ENCODE measurements at regions not wholly inside any gene's neighbourhood (a gene's known extent, or its start where the extent isn't known, plus 50 kb on each side); places are given as distances from the start of the nearest gene placed in this dataset.
"Not testable (repeated sequence)": the region's sequence is repeated elsewhere in the genome, so short reads cannot be mapped to it uniquely, and the experiment has no call there.

- no peak for DNase-seq (ENCODE audit: low read depth in 2 of 3, low spot score in 1 of 3)
These were observed 730.7 kb upstream of the KIF2B start for GRCh38 chr17:53092072-53092471.

GRCh38 chr17:53090770-53091169, 732.0 kb upstream of the KIF2B start:
- DNase-seq (ENCODE audit: low read depth in 2 of 3, low spot score in 1 of 3): no peak

GRCh38 chr17:53088481-53088880, 734.2 kb upstream of the KIF2B start:
- no peak for DNase-seq (ENCODE audit: low read depth in 2 of 3, low spot score in 1 of 3)

- no peak for DNase-seq (ENCODE audit: low read depth in 2 of 3, low spot score in 1 of 3)
These were observed 761.3 kb upstream of the KIF2B start for GRCh38 chr17:53061446-53061845.

GRCh38 chr17:53058031-53058430, 764.7 kb upstream of the KIF2B start:
- DNase-seq (ENCODE audit: low read depth in 2 of 3, low spot score in 1 of 3): no peak

- no peak for DNase-seq (ENCODE audit: low read depth in 2 of 3, low spot score in 1 of 3)
These were observed 775.9 kb upstream of the KIF2B start for GRCh38 chr17:53046781-53047180.

GRCh38 chr17:53039981-53040380, 782.7 kb upstream of the KIF2B start:
- DNase-seq (ENCODE audit: low read depth in 2 of 3, low spot score in 1 of 3): no peak

- no peak for DNase-seq (ENCODE audit: low read depth in 2 of 3, low spot score in 1 of 3)
These were observed 789.4 kb upstream of the KIF2B start for GRCh38 chr17:53033297-53033696.

- DNase-seq (ENCODE audit: low read depth in 2 of 3, low spot score in 1 of 3): no peak
These were observed 789.9 kb upstream of the KIF2B start for GRCh38 chr17:53032861-53033271.

GRCh38 chr17:53017227-53017626, 805.5 kb upstream of the KIF2B start:
- no peak for DNase-seq (ENCODE audit: low read depth in 2 of 3, low spot score in 1 of 3)

- no peak for DNase-seq (ENCODE audit: low read depth in 2 of 3, low spot score in 1 of 3)
These were observed 806.6 kb upstream of the KIF2B start for GRCh38 chr17:53016085-53016484.

- no peak for DNase-seq (ENCODE audit: low read depth in 2 of 3, low spot score in 1 of 3)
These were observed 810.4 kb upstream of the KIF2B start for GRCh38 chr17:53012364-53012763.

GRCh38 chr17:53006006-53006405, 816.7 kb upstream of the KIF2B start:
- no peak for DNase-seq (ENCODE audit: low read depth in 2 of 3, low spot score in 1 of 3)

GRCh38 chr17:53004902-53005301, 817.8 kb upstream of the KIF2B start:
- no peak for DNase-seq (ENCODE audit: low read depth in 2 of 3, low spot score in 1 of 3)

GRCh38 chr17:52995881-52996280, 826.8 kb upstream of the KIF2B start:
- no peak for DNase-seq (ENCODE audit: low read depth in 2 of 3, low spot score in 1 of 3)

GRCh38 chr17:52995147-52995546, 827.6 kb upstream of the KIF2B start:
- no peak for DNase-seq (ENCODE audit: low read depth in 2 of 3, low spot score in 1 of 3)

GRCh38 chr17:52986056-52986662, 827.6 kb upstream of the CA10 start:
- no peak for DNase-seq (ENCODE audit: low read depth in 2 of 3, low spot score in 1 of 3)

GRCh38 chr17:52982331-52982730, 823.8 kb upstream of the CA10 start:
- DNase-seq (ENCODE audit: low read depth in 2 of 3, low spot score in 1 of 3): no peak

GRCh38 chr17:52979921-52980320, 821.4 kb upstream of the CA10 start:
- no peak for DNase-seq (ENCODE audit: low read depth in 2 of 3, low spot score in 1 of 3)

GRCh38 chr17:52965856-52966255, 807.3 kb upstream of the CA10 start:
- no peak for DNase-seq (ENCODE audit: low read depth in 2 of 3, low spot score in 1 of 3)

GRCh38 chr17:52961751-52962150, 803.2 kb upstream of the CA10 start:
- DNase-seq (ENCODE audit: low read depth in 2 of 3, low spot score in 1 of 3): not testable (repeated sequence)

- DNase-seq (ENCODE audit: low read depth in 2 of 3, low spot score in 1 of 3): no peak
These were observed 798.9 kb upstream of the CA10 start for GRCh38 chr17:52957411-52957810.

GRCh38 chr17:52947418-52947817, 788.9 kb upstream of the CA10 start:
- DNase-seq (ENCODE audit: low read depth in 2 of 3, low spot score in 1 of 3): no peak

Measured in stimulated activated CD4-positive, alpha-beta T cell treated with anti-CD3 and anti-CD28 coated beads, Interleukin-12 subunit alpha, Interleukin-12 subunit beta, amount 100 ng/mL, for 48 hours (primary cell).